Fibroblast of villous mesenchyme (primary cell): ENCODE measurements at regions not wholly inside any gene's neighbourhood (a gene's known extent, or its start where the extent isn't known, plus 50 kb on each side); places are given as distances from the start of the nearest gene placed in this dataset.

Experiments used
- DNase-seq: peaks from one replicate; pipeline ENCODE4 v3.0.0-alpha.2; 2010; ENCODE audit warnings: low read depth
- H3K4me3 ChIP-seq: 2 replicates; pipeline ENCODE4 v1.5.1; 2011; ENCODE audit warnings: low read depth, mild to moderate bottlenecking, low read length
- CTCF ChIP-seq: IDR thresholded peaks from 2 replicates; pipeline ENCODE4 v1.5.1; 2012; ENCODE audit warnings: low read depth, mild to moderate bottlenecking, low read length; ENCODE audit not compliant: insufficient read depth

- H3K4me3 ChIP-seq: no peak overlapping the region
- no peak for DNase-seq
- no peak for TF ChIP-seq CTCF
Observed at GRCh38 chr6:168211681-168212080, 107.9 kb downstream of the DACT2 start.

GRCh38 chr6:168210239-168211105 is 109.1 kb downstream of the DACT2 start:
- no peak overlapping the region for H3K4me3 ChIP-seq
- no peak for TF ChIP-seq CTCF
- DNase-seq: no peak

- no peak for TF ChIP-seq CTCF
- H3K4me3 ChIP-seq: no peak overlapping the region
- no peak for DNase-seq
Observed at GRCh38 chr6:168209420-168209819, 110.2 kb downstream of the DACT2 start.

GRCh38 chr6:168208854-168209253 is 110.7 kb downstream of the DACT2 start:
- DNase-seq: no peak
- no peak overlapping the region for H3K4me3 ChIP-seq
- no peak for TF ChIP-seq CTCF

- no peak for DNase-seq
- H3K4me3 ChIP-seq: no peak overlapping the region
- no peak for TF ChIP-seq CTCF
Observed at GRCh38 chr6:168208402-168208801, 111.2 kb downstream of the DACT2 start.

- H3K4me3 ChIP-seq: no peak overlapping the region
- no peak for TF ChIP-seq CTCF
Observed at GRCh38 chr6:168207421-168208175, 112.0 kb downstream of the DACT2 start.

More at GRCh38 chr6:168207421-168208175, 112.0 kb downstream of the DACT2 start:
- no peak for DNase-seq
